ENCODE measurements at regions not wholly inside any gene's neighbourhood (a gene's known extent, or its start where the extent isn't known, plus 50 kb on each side); places are given as distances from the start of the nearest gene placed in this dataset.

DNA sequence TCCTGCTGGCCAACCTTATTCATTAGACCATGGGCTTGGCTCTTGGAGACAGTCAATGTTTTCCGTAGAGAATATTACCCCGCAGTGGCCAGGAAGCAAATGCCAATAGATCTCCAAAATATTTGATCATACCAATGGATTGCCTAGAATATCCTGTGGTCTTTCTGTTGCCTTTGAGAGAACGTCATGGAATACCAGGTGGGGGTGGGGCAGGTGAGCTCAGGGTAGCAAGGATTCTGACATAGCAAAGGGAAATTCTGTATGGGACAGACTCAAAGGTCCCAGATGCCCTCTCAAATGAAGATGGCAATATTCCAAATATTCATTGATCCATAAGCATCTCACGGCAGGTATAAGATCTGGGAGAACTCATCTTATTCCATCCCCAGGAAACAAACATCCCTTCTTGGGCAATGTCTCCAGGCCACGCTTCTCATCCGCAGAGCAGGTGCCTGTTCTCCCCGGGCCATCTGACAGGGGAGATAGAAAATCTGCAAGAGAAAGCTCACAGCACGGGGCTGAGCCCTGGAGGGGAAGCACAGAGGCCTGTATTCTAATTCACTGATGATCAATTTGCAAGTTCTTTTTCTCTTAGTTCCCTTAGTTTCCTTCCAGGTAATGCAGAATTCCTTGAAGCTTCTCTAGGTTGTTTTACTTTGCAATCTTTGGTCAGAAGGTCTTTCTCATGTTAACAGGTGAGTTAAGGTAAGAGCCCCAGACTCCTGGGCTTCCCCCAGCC, 69.6 kb upstream of the TSHZ3 start:
- TF ChIP-seq, protein P1, sequence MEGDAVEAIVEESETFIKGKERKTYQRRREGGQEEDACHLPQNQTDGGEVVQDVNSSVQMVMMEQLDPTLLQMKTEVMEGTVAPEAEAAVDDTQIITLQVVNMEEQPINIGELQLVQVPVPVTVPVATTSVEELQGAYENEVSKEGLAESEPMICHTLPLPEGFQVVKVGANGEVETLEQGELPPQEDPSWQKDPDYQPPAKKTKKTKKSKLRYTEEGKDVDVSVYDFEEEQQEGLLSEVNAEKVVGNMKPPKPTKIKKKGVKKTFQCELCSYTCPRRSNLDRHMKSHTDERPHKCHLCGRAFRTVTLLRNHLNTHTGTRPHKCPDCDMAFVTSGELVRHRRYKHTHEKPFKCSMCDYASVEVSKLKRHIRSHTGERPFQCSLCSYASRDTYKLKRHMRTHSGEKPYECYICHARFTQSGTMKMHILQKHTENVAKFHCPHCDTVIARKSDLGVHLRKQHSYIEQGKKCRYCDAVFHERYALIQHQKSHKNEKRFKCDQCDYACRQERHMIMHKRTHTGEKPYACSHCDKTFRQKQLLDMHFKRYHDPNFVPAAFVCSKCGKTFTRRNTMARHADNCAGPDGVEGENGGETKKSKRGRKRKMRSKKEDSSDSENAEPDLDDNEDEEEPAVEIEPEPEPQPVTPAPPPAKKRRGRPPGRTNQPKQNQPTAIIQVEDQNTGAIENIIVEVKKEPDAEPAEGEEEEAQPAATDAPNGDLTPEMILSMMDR (IDR thresholded peaks at IDR 0.05; ENCODE audit: low read depth, low read length) = no peak
- H3K4me3 ChIP-seq (ENCODE audit: low read depth, low read length) = no peak overlapping the region

DNA sequence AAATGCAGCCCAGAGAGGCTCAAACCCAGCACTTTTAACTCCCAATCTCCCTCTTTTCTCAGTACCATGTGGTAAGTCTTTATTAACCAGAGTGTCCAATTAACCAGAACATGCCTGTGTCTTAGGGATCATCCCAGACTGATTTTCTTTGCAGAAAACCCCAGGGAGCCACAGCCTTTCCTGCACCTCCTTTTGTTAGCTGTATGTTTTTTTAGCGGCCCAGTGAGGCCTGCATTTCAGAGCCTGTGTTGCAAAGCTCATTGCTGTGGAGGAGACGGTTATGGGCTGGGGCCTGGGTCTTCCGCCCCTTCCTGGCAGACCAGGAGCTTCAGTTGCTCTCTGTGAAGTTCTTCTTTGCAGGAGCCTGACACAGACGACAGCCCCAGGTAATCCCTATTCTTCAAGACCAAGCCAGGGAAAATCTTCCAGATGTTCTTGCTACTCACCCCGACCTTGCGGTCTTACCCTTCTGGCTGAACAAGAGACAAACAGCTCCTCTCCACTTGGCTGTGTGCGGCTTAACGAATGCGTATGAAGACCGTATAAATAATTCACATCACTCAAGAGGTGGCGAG, 70.7 kb upstream of the TSHZ3 start:
- H3K4me3 ChIP-seq (ENCODE audit: low read depth, low read length) = no peak overlapping the region
- TF ChIP-seq, protein P1 (IDR thresholded peaks at IDR 0.05; ENCODE audit: low read depth, low read length) = no peak

DNA sequence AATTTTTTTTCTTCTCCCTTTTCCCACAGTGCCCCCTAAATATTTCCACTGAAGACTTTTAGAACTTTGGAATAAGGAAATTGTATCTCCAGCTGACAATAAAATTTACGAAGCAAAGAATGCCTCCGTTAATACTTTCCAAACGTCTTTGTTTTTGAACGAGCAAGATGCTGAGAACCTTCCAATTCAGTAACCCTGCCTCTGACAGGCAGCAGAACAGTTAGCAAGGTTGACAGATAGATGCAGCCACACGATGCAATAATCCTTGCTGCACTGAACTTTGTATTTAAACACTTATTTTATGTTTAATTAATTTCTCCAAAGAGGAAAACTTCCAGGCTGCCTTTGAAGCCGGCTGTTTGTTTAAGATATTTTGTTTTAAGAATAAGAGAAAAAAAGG, 71.8 kb upstream of the TSHZ3 start:
- TF ChIP-seq, protein P1 (IDR thresholded peaks at IDR 0.05; ENCODE audit: low read depth, low read length) = no peak
- no peak overlapping the region for H3K4me3 ChIP-seq (ENCODE audit: low read depth, low read length)

DNA sequence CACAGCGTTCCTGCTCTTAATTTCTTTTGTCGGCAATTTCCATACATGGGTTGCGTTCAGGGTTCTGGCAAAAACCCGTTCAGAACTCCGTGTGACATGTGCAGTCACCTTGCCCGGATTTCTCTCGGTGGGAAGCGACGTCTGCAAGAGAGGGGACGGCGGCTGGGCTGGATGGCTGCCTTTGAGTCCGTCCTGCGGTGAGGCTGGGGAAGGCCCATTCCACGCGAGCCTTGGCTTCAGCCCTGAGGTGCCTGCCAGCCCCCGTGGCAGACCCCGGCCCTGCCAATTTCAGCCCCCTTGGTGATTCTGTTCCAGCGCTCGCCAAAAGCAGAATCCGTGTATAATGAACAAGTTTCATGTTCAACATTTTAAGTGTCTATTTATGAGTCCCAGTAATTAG, 72.6 kb upstream of the TSHZ3 start:
- H3K4me3 ChIP-seq (ENCODE audit: low read depth, low read length) = no peak overlapping the region
- TF ChIP-seq, protein P1 (IDR thresholded peaks at IDR 0.05; ENCODE audit: low read depth, low read length) = no peak

DNA sequence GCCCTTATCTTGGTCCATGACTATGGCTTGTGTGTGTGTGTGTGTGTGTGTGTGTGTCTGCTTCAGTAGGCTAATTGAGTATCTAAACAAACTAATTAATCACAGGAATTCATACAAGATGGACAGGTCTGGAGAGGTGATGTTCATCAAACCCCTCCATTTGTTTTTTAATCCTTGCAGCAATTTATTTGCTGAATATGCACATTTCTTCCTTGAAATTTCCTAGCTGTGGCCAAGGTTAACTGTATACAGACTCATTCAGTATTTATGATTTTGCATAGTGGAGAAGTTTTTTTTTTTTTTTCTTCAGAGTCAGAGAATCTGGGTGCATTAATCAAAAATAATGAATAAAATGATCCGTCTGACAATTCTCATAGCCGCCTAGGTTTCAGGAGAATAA, 74.7 kb upstream of the TSHZ3 start:
- no peak overlapping the region for H3K4me3 ChIP-seq (ENCODE audit: low read depth, low read length)
- TF ChIP-seq, protein P1 (IDR thresholded peaks at IDR 0.05; ENCODE audit: low read depth, low read length) = no peak

DNA sequence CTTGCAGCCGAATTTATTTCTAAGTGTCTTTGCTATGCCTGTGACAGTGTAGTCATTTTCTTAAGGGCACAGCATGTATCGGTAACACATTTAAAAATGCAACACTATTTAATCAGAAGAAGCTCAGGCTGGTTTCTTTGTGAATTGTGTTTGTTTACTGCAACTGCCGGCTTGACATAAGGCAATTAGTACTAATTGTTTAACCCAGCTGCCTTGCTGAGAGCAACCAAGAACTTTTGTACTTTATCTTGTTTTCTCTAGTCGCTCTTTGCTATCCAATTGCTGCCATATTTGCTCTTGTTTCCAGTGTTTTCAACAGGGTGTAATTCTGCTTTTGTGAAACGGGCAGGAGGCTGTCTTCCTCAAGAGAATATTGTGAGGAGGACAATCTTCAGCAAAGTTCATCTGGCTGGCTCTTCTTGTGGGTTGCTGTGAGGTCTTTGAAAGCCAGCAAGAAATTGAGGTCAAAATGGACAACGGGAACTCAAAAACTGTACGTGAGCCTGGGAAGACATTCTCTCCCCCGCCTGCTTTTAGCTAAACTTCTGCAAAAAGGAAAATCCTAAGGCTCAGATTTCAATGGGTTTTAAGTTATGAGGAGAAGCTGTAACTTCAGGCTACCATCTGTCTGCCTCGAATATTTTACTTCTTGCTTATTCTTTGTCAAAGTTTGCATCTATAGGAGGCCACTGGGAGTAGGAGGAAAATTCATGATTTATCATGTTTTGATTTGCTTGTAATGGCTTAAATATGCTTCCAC, 75.8 kb upstream of the TSHZ3 start:
- no peak overlapping the region for H3K4me3 ChIP-seq (ENCODE audit: low read depth, low read length)
- TF ChIP-seq, protein P1 (IDR thresholded peaks at IDR 0.05; ENCODE audit: low read depth, low read length) = no peak

DNA sequence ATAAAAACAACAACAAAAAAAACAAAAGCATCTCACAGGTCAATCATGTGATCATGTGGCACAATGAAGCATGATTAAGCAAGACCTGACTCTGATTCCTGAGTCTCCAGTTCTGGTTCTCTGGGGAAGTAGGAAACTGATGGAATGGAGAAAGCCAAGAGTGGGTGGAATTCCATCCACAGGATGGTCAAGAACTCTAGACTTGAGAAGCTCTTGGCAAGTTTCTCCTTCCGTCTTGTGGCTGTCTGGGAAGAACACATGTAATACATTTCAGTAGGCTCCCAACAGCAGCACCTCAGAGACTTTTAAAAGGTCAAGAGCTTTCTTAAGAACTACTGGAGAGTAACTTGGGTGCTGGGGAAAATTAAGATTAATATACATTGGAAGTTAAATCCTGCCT, 78.6 kb upstream of the TSHZ3 start:
- TF ChIP-seq, protein P1 (IDR thresholded peaks at IDR 0.05; ENCODE audit: low read depth, low read length) = no peak

More for the DNA sequence above, 78.6 kb upstream of the TSHZ3 start:
- no peak overlapping the region for H3K4me3 ChIP-seq (ENCODE audit: low read depth, low read length)

Data from WI38 (cell line).